Epithelial cell of prostate (primary cell): ENCODE measurements at regions not wholly inside any gene's neighbourhood (a gene's known extent, or its start where the extent isn't known, plus 50 kb on each side); places are given as distances from the start of the nearest gene placed in this dataset.

ENCODE experiments used
- DNase-seq: peaks from one replicate; pipeline ENCODE4 v3.0.0-alpha.2; 2011; ENCODE audit warnings: low read depth, low spot score
- H3K27ac ChIP-seq: fragments of 450-650 bp; 2 replicates; pipeline ENCODE4 v1.5.1; 2017; ENCODE audit warnings: mild to moderate bottlenecking

DNA sequence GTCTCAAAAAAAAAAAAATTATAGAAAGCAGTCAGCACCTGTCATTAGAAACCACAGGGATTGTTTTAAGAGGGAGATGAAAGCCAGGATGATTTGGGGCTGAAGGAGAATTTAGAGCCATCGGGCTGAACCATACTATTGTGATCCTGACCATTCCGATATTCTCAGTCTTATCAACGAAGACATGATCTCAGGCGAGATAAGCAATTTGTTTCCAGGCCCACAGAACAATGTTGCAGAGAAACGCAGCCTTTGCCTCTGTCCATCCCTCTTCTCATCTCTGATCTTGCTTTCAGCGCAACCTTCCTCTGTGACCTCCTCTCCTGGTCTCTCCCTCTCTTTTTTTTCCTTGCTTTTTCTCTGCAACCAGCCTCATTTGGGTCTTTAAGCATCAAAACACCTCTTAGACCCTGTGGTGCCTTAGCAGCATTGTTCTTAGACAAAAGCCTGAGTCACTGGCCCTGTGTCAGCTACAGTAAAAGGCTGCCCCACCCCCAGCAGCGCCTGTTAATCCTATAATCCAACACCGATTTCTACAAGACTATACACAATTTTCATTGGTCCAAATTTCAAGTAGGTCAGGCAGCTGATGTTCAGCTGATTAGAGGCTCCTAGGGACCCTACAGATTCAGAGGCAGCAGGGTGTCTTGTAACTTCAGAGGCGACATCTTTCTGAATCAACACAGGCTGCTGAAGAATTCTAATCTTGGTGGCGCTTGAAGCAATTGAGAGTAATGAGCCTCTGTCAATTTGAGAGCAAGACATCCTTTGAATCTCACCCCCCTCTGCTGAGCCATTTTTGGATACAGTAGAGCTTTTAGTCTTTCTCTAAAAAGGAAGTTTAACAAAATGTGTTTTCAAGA is 206.0 kb downstream of the NCK2 start:
- no peak for DNase-seq
- H3K27ac ChIP-seq = no peak overlapping the region

DNA sequence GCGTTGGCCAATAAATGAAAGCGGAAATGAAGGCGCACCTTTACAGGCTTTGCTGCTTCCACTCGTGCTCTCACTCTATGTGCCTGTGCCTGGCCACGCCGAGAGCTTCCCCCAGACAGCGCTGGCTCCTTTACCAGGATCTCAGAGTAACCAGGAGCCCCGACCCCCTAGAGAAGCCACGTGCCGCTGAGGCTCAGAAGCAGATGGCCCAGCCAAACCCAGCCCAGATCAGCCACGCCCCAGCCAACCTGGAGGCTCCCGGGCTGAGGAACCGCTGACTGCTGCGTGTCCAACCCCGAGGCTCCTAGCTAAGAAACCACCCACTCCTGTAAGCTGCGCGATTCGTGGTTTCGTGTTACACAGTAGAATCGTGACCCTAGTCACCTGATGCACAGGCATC is 199.3 kb downstream of the NCK2 start:
- no peak for DNase-seq
- H3K27ac ChIP-seq = no peak overlapping the region
